ENCODE measurements at regions not wholly inside any gene's neighbourhood (a gene's known extent, or its start where the extent isn't known, plus 50 kb on each side); places are given as distances from the start of the nearest gene placed in this dataset.
"Not testable (repeated sequence)": the region's sequence is repeated elsewhere in the genome, so short reads cannot be mapped to it uniquely, and the experiment has no call there.

- DNase-seq, result peak; percentile 16 to 41
- ATAC-seq; intact Hi-C loops (cut with DNase I, micrococcal nuclease): not testable (repeated sequence)
Observed at GRCh38 chr4:4032801-4033605, 193.7 kb downstream of the OTOP1 start.

GRCh38 chr4:4037399-4038138 lies 189.2 kb downstream of the OTOP1 start:
- ATAC-seq; DNase-seq; intact Hi-C loops (cut with DNase I, micrococcal nuclease): not testable (repeated sequence)

DNA sequence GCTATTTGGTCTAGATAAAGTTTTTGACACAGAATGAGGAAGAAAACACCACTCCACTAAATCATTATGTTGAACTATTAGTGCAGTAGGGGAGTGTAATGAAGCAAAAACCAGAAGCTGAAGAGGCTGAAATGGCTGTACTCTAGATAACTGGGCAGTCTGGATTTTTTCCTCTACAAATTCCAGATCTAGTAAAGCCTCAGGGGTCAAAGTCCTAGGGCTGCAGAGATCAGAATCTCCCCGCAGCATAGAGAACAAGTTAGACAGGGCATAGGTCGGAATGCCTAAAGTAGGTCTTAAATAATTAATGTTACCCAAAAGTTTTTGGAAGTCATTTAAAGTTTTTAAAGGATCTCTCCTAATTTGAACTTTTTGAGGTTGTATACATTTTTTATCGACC lies 180.9 kb downstream of the OTOP1 start:
- DNase-seq; intact Hi-C loops (cut with DNase I, micrococcal nuclease); ATAC-seq: not testable (repeated sequence)

DNA sequence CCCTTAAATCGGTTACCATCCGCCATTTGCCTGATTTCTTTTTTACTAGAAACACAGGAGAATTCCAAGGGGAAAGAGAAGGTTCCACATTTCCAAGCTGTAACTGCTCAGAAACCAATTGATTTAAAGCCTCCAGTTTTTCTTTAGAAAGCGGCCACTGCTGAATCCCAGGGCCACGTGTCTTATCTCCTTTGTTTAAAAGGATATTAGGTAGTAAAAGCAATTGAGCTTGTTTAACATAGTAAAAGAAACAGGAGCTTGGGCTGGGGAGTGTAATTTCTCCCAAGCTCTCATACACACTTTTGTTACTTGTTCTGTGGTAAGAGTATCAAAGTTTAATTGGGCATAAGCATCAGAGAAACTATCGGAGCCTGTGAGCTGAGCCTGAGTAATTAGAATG lies 180.0 kb downstream of the OTOP1 start:
- DNase-seq; ATAC-seq; intact Hi-C loops (cut with DNase I, micrococcal nuclease): not testable (repeated sequence)

- ATAC-seq; DNase-seq; intact Hi-C loops (cut with DNase I, micrococcal nuclease): not testable (repeated sequence)
Observed at GRCh38 chr4:4047202-4047601, 179.5 kb downstream of the OTOP1 start.

DNA sequence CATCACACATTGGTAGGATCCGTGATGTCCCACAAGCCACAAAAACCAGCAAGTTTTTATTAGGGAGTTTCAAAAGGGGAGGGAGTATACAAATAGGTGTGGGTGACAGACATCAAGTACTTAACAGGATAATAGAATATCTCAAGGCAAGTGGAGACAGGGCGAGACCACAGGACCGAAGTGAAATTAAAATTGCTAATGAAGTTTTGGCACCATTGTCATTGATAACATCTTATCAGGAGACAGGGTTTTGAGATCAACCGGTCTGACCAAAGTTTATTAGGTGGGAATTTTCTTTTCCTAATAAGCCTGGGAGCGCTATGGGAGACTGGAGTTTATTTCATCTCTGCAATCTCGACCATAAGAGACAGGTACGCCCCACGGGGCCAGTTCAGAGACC lies 178.5 kb downstream of the OTOP1 start:
- ATAC-seq; DNase-seq; intact Hi-C loops (cut with DNase I, micrococcal nuclease): not testable (repeated sequence)

GRCh38 chr4:4050781-4051180 lies 175.9 kb downstream of the OTOP1 start:
- intact Hi-C loops (cut with DNase I, micrococcal nuclease); ATAC-seq; DNase-seq: not testable (repeated sequence)

DNA sequence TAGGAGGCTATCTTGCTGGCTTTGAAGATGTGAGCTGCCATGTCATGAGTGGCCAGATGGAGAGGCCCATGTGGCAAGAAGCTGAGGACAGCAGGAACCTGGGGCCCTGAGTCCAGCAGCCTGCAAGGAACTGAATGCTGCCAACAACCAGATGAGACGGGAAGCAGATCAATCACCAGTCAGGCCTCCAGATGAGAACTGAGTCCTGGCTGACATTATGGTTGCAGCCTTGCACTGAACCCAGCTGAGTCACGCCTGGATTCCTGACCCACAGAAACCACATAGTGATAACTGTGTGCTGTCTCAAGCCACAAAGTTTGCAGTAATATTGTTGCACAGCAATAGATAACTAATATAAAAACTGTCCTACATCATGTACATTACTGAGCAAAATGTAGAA lies 173.8 kb downstream of the OTOP1 start:
- intact Hi-C loops (cut with DNase I, micrococcal nuclease); DNase-seq; ATAC-seq: not testable (repeated sequence)

DNA sequence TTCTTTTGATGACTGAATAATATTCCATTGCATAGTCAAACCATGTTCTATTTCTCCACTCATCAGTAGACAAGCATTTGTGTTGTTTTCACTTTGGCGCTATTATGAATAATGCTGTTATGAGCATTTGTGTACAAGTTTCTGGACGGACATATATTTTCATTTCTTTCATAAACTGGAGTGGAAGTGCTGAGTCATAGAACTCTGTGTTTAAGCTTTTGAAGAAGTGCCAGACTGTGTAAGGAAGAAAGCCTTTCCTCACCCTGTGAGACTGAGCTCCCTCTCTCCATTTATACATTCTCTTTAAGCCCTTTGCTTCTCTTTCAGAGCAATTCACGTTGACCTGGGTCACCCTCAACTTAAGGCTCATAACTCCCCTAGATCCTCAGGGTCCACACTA lies 169.5 kb downstream of the OTOP1 start:
- DNase-seq; ATAC-seq; intact Hi-C loops (cut with DNase I, micrococcal nuclease): not testable (repeated sequence)

GRCh38 chr4:4084171-4084570 lies 142.6 kb downstream of the OTOP1 start:
- ATAC-seq; intact Hi-C loops (cut with DNase I, micrococcal nuclease); DNase-seq: not testable (repeated sequence)

DNA sequence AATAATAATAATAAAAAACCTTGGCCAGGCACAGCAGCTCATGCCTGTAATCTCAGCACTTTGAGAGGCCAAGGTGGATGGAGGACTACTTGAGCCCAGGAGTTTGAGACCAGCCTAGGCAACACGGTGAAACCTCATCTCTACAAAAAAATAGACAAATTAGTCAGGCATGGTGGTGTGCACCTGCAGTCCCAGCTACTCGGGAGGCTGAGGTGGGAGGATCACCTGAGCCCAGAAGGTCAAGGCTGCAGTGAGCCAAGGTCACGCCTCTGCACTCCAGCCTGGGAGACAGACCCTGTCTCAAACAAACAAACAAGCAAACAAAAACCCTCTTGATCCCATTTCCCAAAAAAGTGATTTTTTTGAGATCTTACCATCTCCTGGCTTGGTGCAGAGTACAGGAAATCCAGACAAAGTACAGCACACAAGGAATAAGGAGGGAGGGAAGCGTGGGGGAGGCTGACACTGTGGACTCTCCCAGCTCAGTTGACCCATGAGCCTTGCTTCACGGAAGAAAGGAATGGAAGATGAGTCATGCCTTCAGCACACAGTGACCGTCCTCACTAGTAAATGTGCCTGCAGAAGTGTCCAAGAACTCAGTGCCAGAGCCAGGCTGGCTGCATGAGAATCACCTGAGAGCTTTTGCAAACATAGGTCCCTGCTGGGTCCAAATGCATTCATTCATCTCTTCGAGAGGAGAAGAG lies 136.9 kb downstream of the OTOP1 start:
- intact Hi-C loops (cut with DNase I, micrococcal nuclease); DNase-seq; ATAC-seq: not testable (repeated sequence)

DNA sequence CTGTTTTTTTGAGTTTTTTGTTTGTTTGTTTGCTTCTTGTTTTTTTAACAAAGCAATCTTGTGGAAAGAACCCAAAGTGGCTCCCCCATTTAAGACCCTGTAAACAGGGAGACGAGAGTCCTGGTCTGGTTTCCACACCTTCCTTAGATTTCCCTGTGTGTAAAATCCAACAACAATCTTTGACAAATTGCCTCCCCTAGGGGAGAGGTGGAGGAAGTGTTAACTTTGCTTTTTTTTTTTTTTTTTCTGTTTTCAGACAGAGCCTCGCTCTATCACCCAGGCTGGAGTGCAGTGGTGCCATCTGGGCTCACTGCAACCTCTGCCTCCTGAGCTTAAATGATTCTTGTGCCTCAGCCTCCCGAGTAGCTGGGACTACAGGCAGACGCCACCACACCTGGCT lies 136.0 kb downstream of the OTOP1 start:
- ATAC-seq; intact Hi-C loops (cut with DNase I, micrococcal nuclease); DNase-seq: not testable (repeated sequence)

GRCh38 chr4:4092159-4092558 lies 134.6 kb downstream of the OTOP1 start:
- DNase-seq; ATAC-seq; intact Hi-C loops (cut with DNase I, micrococcal nuclease): not testable (repeated sequence)

DNA sequence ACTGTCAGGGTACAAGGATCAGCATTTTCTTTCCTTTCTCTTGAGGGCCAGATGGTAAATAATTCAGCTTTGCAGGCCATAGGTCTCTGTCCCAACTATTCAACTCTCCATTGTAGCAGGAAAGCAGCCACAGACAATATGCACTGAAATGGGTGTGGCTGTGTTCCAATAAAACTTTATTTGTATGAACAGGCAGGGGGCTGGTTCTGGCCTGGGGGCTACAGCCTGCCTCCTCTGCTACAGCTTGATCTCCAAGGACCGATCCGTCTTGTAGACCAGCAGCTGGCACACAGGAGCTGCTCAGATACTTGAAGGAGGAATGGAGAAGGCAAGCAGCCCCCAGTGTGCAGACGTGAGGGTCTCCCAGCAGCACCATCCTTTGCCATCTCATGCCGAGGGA lies 127.1 kb downstream of the OTOP1 start:
- ATAC-seq; DNase-seq; intact Hi-C loops (cut with DNase I, micrococcal nuclease): not testable (repeated sequence)

- intact Hi-C loops (cut with DNase I, micrococcal nuclease); DNase-seq; ATAC-seq: not testable (repeated sequence)
Observed at GRCh38 chr4:4106923-4107322, 119.8 kb downstream of the OTOP1 start.

DNA sequence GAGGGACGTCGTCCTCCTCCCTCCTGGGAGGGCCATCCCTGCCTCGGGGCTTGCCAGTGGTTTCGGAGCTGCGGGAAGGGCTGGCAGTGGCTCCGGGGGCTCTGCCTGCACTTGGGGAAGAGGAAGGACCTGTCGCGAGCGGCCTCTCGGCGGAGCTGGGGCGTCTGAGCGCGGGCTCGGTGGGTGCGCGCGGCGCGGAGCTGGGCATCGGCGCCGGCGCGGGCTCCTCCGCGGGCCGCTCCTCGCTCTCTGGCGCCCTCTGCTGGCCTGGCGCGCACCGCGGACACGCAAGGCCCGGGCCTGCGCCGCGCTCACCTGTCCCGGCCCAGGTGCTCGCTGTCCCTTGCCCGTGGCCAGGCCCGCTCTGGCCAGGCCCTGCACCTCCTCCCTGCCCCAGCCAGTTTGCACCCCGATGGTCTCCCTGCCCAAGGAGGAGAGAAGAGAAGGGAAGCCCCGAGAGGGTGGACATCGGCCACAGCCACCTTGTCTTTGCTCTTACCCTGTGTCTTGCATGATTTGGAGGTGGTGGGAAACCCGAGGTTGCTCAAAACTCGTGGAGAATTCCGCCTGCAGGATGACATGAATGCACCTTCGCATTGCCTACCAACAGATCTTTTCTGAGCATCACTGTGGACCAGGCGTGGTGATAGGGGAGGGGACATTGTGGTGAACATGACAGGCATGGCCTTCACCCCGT lies 119.2 kb downstream of the OTOP1 start:
- ATAC-seq, result peak; percentile 67
- intact Hi-C loops (cut with DNase I, micrococcal nuclease), result not testable (repeated sequence)
- peak in 1 of 2 donors; percentile 71 for DNase-seq

GRCh38 chr4:4115381-4115780 lies 111.3 kb downstream of the OTOP1 start:
- intact Hi-C loops (cut with DNase I, micrococcal nuclease); ATAC-seq; DNase-seq: not testable (repeated sequence)

DNA sequence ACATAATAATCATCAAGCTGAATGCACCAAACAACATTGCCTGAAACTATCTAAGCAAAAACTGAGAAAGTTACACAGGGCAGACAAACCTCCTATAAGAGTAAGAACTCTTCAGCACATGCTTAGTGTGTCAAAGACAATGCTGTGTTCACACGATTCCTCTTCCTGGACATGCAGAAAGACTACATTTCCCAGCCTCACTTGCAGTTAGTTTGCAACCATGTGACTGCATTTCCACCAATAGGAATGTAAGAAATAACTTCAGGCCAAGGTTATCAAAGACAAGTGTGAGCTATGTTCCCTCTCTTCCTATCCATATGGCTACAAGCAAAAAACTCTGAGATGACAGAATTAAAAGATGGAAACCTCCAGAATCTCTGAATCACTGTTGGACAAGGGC lies 109.8 kb downstream of the OTOP1 start:
- ATAC-seq; intact Hi-C loops (cut with DNase I, micrococcal nuclease); DNase-seq: not testable (repeated sequence)

Measured in left colon (tissue), 2 donors.